ENCODE measurements at regions not wholly inside any gene's neighbourhood (a gene's known extent, or its start where the extent isn't known, plus 50 kb on each side); places are given as distances from the start of the nearest gene placed in this dataset.
A peak's percentile ranks its signal among the peaks of the same experiment; 100 is the strongest.
"Not testable (repeated sequence)": the region's sequence is repeated elsewhere in the genome, so short reads cannot be mapped to it uniquely, and the experiment has no call there.

DNA sequence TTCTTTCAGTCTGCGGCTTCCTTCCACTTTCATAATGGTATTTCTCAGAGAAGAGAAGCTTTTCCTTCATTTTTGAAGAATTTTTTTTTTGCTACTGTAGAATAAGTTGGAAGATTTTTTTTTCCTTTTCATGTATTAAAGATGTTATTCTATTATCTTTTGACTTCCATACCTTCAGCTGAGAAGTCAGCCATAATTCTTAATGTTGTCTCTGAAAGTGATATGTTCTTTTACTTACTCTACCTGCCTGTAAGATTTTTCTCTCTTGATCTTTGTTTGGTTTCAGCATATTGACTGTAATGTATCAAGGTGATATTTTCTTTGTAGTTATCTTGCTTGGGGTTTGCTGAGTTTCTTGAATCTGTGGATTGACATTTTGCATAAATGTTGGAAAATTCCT lies 143.5 kb upstream of the TOX3 start:
- intact Hi-C loops (cut with DNase I, micrococcal nuclease), result no loop called here
- DNase-seq (no peak), ATAC-seq (no peak)

DNA sequence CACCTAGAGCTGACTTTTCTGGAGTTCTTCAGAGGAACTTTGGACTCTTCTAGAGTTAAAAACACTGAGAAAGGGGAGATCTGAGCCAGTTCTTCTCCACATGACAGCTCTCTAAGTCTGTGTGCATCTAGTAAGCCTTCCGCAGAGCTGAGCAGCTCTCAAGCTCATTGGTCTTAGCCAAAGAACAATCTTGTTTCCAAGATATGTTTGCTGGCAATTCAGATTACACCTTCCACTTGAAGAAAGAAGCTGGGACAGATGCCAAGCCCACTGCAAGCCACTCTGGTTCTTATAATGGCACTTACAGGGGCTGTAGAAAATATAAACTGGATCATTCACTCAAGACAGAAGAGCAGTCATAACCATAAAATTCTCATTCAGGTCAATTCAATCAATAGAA lies 134.1 kb upstream of the TOX3 start:
- DNase-seq, result no peak
- intact Hi-C loops (cut with DNase I, micrococcal nuclease), result no loop called here
- ATAC-seq, result no peak

DNA sequence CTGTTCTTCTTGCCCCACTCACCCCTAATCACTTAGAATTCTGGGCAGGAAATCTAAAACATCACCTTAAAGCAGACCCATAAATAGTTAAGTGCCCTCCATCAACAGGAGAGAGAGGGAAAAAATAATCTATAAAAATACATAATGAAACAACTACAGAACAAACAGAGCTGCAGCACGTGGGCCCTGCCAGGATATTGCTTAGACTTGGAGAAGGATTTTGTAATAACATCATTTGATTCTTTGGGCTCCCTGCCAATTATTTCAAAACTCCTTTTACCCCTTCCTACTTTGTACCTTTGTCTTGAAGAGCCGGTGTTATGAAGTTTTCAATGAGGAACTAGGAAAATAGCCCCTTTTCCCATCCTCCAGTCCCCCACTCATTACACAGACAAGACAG lies 130.6 kb upstream of the TOX3 start:
- ATAC-seq, result no peak
- DNase-seq, result no peak
- intact Hi-C loops (cut with DNase I, micrococcal nuclease), result no loop called here

DNA sequence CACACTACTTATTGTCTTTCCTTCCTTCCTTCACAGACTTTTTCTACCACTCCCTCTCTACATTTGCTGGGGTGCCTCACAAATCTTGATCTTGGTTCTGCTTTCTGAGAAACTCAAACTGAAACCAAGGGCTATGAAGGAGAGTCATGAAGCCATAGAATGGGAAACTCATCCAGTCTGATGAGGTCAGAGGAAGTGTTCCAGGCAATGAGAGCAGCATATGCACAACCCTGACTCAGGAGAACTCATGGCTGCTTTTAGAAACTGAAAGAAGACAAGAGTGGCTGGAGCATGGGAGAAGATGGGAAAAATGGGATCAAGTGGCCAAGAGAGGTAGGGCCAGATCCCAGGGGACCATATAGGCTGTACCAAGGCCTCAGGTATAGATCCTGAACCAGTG lies 130.0 kb upstream of the TOX3 start:
- intact Hi-C loops (cut with DNase I, micrococcal nuclease), result no loop called here
- ATAC-seq (no peak), DNase-seq (no peak)

DNA sequence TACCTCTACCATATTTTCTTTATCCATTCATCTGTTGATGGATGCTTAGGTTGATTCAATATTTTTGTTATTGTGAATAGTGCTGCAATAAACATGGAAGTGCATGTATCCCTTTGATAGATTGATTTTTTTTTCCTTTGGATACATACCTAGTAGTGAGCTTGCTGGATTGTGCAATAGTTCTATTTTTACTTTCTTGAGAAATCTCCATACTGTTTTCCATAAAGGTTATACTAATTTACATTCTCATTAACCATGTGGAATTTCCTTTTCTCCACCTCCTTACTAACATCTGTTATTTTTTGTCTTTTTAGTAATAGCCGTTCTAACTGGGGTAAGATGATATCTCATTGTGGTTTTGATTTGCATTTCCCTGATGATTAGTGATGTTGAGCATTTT lies 124.6 kb upstream of the TOX3 start:
- intact Hi-C loops (cut with DNase I, micrococcal nuclease), result no loop called here
- ATAC-seq, result no peak
- DNase-seq, result no peak

DNA sequence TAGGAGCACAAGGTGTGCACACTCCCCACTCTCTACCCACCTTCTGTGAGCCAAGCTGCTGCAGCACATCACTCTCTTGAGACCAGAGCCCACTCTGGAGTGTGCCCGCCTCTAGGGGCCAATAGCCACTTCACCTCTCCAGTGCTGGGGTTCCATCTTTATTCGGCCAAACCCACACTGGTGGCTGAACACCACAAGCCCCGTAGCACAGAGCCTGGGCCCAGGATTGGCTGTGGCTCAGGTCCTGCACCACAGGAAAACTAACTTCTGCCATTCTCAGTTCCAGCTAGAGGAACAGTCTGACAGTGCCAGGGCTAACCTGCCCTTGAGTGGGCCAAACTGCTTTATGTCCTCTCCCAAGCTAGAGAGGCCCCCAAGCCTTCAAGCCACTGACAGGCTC lies 111.0 kb upstream of the TOX3 start:
- no peak for DNase-seq
- ATAC-seq, result no peak
- intact Hi-C loops (cut with DNase I, micrococcal nuclease), result no loop called here

DNA sequence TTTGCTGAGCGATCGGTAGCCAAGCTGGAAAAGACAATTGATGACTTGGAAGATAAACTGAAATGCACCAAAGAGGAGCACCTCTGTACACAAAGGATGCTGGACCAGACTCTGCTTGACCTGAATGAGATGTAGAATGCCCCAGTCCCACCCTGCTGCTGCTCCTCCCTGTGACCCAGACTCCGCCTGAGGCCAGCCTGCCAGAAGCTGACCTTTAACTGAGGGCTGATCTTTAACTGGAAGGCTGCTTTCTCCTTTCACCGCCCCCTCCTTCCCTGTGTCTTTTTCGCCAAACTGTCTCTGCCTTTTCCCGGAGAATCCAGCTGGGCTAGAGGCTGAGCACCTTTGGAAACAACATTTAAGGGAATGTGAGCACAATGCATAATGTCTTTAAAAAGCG lies 109.0 kb upstream of the TOX3 start:
- intact Hi-C loops (cut with DNase I, micrococcal nuclease); DNase-seq; ATAC-seq: not testable (repeated sequence)

DNA sequence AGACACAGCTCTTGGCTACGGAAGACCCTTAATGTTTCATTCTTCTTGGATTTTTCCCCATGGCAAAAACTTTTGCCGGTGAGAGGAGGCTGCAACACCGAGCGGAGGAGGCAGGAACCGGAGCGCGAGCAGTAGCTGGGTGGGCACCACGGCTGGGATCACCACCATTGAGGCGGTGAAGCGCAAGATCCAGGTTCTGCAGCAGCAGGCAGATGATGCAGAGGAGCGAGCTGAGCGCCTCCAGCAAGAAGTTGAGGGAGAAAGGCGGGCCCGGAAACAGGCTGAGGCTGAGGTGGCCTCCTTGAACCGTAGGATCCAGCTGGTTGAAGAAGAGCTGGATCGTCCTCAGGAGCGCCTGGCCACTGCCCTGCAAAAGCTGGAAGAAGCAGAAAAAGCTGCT lies 108.2 kb upstream of the TOX3 start:
- intact Hi-C loops (cut with DNase I, micrococcal nuclease); DNase-seq; ATAC-seq: not testable (repeated sequence)

DNA sequence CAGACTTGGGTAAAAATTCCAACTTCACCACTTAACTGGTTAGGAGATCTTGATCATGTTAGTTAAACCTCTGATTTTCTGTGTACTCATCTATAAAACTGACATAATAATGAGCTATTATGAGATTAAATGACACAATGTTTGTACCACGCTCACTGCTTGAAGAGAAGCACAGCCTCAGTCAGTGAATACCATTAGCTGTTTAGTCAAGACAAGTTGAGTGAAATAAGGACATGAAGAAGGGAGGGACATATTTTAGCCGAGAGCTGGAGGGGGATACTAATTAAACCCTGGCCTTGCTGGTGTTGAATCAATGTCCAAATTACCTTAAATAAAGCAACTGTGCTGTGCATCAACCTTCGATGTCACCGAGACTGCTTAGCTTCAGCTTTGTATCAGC lies 105.1 kb upstream of the TOX3 start:
- DNase-seq, result no peak
- intact Hi-C loops (cut with DNase I, micrococcal nuclease), result no loop called here

DNA sequence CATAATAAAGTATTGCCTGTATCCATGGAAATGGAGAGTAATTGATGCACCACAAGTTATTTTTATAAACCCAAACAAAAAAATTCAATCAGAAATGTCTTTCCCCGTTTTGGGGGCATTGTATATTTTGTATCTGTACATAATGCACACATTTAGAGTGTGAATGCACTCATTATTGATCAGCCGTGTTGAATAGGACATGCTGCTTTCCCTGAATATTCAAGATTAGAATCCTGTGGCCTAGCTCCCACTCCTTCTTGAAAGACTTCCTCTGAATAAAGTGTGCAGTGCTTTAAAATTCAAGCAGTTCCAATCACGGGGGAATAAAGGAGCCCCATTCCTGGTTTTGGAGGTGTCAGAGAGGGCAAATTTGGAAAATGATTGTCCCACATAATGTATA lies 103.8 kb upstream of the TOX3 start:
- no peak for DNase-seq
- no peak for ATAC-seq
- intact Hi-C loops (cut with DNase I, micrococcal nuclease), result no loop called here

More for the DNA sequence above, 105.1 kb upstream of the TOX3 start:
- no peak for ATAC-seq

DNA sequence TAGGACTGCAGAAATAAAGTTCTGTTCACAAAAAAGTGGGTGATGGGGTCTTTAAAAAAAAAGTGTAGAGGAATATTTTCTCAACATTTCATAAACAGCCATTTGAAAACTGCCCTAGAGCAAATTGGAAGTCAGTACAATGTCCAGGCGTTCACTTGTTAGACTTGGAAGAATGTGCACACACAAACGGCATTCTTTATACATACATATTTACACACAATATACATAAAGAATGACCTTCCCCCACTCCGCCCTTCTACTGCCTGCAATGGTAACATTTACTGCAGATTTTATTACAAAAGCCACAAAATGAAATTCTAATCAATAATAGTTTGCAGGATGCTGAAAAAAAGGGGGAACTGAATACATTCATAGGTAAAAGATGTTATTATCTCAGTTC lies 103.4 kb upstream of the TOX3 start:
- ATAC-seq (peak; percentile 45), DNase-seq (no peak)
- intact Hi-C loops (cut with DNase I, micrococcal nuclease), result no loop called here

DNA sequence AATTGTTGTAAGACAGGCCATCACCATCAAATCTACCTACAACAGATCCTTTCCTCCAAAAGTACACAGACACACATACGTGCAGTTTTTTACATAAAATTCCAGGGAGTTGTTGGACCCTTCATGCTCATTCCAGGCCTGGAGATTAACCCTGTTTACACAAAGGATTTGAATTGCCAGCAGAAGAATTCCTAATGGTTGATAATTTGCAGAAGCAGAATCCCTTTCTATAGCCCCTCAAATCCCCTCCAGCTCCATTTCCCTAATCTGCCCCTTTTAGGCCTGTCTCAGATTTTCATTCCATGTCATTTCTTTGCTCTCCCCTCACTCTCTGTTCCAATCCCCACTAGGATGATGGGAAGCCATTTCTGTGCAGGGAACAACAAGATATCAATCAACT lies 102.9 kb upstream of the TOX3 start:
- DNase-seq, result no peak
- ATAC-seq, result no peak
- intact Hi-C loops (cut with DNase I, micrococcal nuclease), result no loop called here

DNA sequence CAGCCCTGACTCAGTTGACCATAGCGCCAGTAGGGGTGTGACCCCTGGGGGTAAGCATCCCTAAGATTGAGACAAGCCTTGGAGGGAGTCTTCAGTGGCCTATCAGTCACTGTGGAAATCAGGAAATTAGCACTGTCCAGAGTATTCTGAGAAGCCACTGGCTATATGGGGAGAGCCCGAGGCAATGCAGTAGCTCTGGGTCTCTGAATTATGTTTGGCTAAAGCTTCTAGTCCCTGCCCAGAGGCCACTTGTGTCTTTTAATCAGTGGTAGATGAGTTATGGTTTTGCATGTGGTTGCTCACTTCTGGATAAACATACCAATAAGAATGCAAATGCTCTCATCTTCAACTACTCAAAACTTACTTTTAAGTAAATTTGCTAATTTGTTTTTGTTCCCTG lies 100.6 kb upstream of the TOX3 start:
- no peak for ATAC-seq
- no peak for DNase-seq
- intact Hi-C loops (cut with DNase I, micrococcal nuclease), result no loop called here

DNA sequence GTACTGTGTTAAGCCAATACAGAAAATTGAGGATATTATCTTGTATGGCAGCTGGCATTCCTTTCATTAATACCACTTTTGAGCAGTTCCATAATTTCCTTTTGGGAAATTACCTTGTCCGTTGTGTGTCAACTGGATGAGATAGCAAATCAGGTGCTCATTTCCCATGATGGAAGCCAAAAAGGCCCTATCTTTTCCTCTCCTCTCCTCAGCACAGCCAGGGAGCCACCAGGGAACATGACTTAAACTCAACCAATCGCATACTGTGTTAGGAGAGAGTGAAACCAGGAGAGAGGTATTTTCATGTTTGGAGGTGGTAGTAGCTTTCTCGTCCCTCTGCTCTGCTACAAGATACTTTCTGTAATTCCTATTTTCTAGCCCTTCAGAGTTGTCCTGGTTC lies 96.1 kb upstream of the TOX3 start:
- intact Hi-C loops (cut with DNase I, micrococcal nuclease), result no loop called here
- no peak for DNase-seq
- ATAC-seq, result no peak

DNA sequence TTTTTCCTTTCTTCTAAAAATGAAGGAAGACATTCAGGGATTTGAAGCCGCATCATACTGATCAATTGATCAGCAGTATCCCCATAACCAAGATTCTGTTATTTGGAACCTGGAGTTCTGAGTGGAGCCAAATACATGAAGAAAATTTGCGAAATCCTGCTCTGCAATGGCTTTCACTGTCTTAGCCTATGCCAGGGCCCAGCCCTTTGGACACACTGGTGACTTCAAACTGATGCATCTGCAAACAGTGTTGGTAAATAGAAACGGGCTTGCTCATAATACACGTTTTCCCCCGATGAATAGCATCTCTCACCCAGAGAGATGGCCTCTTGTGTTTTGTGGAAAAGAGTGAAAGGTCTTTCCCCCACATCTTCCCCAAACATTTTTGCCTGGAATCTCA lies 87.6 kb upstream of the TOX3 start:
- DNase-seq (no peak), ATAC-seq (no peak)
- intact Hi-C loops (cut with DNase I, micrococcal nuclease), result no loop called here

DNA sequence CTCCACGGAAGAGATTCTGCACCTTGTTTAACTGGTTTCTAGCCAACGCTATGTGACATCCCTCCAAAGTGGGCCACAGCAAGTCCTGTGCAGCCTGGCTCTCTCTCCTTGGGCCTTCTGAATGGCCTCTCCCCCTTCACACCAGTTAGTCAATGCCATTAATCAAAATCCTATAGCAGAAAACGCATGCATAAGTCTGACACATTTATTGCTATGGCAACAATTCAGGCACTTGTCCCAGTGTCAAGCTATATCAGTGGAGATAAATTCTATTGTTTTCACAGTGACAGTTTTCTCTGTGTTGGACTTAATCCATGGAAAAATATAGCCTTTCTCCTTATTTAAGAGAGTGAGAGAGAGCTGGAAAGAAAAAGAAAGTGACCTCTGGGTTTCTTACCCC lies 87.2 kb upstream of the TOX3 start:
- DNase-seq (no peak), ATAC-seq (peak; percentile 38)
- intact Hi-C loops (cut with DNase I, micrococcal nuclease), result no loop called here

DNA sequence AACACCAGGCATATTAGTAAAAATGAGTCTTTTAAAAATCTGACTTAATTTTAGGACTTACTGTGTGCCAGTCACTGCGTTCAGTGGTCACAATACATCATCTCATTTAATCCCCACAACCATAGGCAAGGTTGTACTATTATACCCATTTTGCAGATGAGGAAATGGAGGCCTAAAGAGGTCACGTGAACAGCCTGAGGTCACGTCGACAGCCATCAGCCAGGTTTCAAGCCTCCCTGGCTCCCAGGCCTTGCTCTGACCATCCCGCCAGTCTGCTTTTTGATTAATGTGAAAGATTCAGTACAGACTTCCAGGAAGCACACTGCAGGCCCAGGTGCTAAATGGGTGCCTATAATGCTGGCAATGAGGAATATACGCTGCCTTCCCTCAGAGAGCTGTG lies 86.3 kb upstream of the TOX3 start:
- intact Hi-C loops (cut with DNase I, micrococcal nuclease), result no loop called here
- DNase-seq, result no peak
- ATAC-seq, result no peak

DNA sequence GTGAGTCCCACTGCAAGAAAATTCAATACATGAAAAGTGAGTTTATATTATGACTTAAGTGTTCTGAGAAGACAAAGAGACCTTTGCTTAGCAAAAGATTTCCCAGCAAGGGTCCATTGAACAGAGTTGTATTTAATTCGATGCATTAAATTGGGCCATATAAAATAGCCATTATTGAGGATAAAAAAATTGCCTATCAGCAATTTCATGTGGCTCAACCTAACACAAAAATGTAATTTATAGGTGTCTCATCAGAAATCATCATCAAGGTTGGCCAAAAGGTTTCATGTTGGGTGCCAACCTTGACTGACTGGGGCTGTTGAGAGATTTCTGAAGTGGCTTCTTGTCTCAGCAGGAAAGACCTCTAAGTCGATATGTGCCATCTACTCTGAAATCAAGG lies 84.8 kb upstream of the TOX3 start:
- no peak for DNase-seq
- no peak for ATAC-seq
- intact Hi-C loops (cut with DNase I, micrococcal nuclease), result no loop called here

DNA sequence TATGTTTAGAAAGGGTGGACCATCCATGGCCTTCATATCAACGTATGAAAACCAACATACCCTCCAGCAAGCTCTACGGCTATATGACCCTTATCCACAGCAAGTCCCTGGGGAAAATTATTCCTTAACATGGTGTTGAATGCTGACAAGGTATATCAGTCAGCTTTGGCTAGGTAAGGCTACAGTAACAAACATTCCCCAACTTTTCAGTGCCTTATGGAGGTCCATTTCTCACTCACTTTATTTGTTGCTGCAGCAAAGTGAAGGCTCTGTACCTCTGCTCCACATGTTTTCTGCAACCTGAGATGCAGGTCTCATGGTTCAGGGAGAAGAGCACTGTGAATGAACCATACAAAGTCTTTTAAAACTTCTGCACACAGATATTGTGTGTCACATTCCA lies 83.8 kb upstream of the TOX3 start:
- ATAC-seq, result no peak
- no peak for DNase-seq
- intact Hi-C loops (cut with DNase I, micrococcal nuclease), result no loop called here

DNA sequence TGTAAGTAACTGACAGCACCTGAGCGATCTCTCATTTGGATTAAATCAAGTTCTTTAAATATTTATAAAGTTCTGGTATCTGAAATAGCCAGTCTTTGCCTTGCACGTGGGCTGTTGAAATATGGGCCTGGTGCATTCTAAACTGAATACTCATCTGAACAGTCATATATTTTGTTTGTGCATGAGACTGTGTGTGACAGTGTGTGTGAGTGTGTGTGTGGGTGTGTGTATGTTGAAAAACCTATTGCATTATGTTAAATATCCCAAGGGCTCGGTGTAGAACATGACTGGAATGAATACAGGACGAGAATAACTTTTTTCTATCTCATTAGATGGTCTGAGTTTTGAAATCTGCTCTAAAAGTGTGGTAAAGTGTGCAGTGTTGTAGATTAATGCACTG lies 82.4 kb upstream of the TOX3 start:
- ATAC-seq (no peak), DNase-seq (no peak)
- intact Hi-C loops (cut with DNase I, micrococcal nuclease), result no loop called here

DNA sequence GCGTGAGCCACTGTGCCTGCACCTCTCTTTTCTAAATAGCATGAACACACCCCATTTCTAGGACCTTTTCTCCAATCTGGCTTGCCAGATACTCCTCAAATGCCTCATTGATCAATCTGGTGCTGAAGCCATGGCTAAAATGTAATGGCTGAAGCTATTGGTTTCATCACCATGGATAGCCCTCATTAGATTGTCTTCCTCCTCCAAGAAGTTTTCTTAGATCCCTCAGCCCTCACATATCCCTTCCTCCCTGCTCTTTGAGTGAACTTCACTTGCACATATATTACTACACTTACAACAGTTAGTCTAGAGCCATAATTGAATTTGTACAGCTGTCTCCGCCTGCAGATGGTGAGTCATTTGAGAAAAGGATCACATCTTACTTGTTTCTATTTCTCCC lies 77.9 kb upstream of the TOX3 start:
- no peak for DNase-seq
- intact Hi-C loops (cut with DNase I, micrococcal nuclease), result no loop called here
- ATAC-seq, result no peak

DNA sequence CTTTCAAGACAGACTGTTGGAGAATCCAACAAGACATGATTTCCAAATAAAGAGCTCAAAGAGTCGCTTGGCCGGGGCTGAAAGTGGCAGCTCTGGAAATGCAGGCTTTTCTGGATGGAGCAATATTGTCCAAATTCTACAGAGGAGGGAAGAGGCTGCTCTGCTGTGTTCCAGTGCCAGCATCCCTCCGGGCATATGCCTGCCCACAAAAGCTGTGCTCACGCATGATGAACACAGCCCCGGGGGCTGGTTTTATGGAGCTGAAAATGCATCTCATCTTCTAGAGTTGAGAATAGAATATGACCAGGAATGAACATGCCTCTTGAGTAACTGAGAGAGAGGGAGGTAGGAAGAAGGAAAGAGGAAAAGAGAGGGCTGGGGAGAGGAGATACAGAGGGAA lies 74.7 kb upstream of the TOX3 start:
- DNase-seq (no peak), ATAC-seq (no peak)
- intact Hi-C loops (cut with DNase I, micrococcal nuclease), result no loop called here
